ENCODE measurements at regions not wholly inside any gene's neighbourhood (a gene's known extent, or its start where the extent isn't known, plus 50 kb on each side); places are given as distances from the start of the nearest gene placed in this dataset.
A peak's percentile ranks its signal among the peaks of the same experiment; 100 is the strongest.

DNA sequence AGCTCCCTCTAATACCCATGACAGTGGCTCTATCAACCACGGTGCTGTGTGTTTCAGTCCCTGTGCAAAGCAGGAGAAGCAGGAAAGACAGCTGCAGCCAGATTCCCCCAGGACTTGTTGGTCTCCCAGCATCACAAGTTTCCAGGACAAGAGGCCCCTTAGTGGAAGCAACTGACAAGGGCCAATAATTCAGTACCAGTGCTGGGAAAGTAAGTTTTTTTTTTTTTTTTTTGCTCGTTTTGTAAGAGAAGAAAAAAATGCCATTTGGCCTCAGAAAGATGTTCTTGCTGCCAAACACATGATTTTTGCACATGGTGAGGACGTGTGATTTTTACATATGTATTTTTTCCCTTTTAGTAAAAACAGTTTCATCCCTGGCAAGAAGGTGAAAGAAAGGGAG lies 284.2 kb upstream of the ZMIZ1 start:
- H3K27me3 ChIP-seq (replicated peaks; ENCODE audit: control insufficient read depth, insufficient read depth, low read length), result no peaks in the 10 kb centered on the region
- peaks cover 9% of the 10 kb centered on the region for H3K9me3 ChIP-seq (ENCODE audit: control insufficient read depth, low read length)
- no peak overlapping the region for H3K9ac ChIP-seq (ENCODE audit: low read length)
- peaks cover 13% of the 10 kb centered on the region for H3K4me1 ChIP-seq (ENCODE audit: control insufficient read depth, insufficient read depth, low read length)
- no peak for DNase-seq (ENCODE audit: low read depth)
- no peaks in the 10 kb centered on the region for H3K36me3 ChIP-seq (ENCODE audit: control insufficient read depth, insufficient read depth, low read length, severe bottlenecking)
- no peak overlapping the region for H3K4me3 ChIP-seq (ENCODE audit: low read length)

DNA sequence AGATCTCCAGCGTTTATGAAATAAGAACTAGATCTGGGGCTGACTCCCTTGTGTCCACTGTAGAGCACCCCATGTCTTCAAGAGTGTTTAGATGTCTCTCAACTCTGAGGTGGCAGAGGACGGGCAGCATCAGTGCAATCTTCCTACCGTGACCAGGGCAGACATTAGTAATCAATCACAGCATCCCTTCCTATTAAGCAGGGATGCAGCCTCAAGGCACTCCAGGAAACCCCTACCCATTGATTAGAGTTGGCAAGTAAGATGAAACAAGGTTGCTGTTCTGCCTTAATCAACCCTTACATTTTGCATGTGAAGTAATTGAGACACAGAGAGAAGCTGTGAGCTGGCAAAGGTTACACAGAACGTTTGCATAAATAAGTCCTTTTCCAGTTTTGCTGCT lies 283.7 kb upstream of the ZMIZ1 start:
- DNase-seq (ENCODE audit: low read depth), result no peak
- no peak overlapping the region for H3K9ac ChIP-seq (ENCODE audit: low read length)
- H3K4me3 ChIP-seq (ENCODE audit: low read length), result no peak overlapping the region
- peaks cover 13% of the 10 kb centered on the region for H3K4me1 ChIP-seq (ENCODE audit: control insufficient read depth, insufficient read depth, low read length)
- H3K36me3 ChIP-seq (ENCODE audit: control insufficient read depth, insufficient read depth, low read length, severe bottlenecking), result no peaks in the 10 kb centered on the region
- no peaks in the 10 kb centered on the region for H3K27me3 ChIP-seq (replicated peaks; ENCODE audit: control insufficient read depth, insufficient read depth, low read length)
- peaks cover 9% of the 10 kb centered on the region for H3K9me3 ChIP-seq (ENCODE audit: control insufficient read depth, low read length)

DNA sequence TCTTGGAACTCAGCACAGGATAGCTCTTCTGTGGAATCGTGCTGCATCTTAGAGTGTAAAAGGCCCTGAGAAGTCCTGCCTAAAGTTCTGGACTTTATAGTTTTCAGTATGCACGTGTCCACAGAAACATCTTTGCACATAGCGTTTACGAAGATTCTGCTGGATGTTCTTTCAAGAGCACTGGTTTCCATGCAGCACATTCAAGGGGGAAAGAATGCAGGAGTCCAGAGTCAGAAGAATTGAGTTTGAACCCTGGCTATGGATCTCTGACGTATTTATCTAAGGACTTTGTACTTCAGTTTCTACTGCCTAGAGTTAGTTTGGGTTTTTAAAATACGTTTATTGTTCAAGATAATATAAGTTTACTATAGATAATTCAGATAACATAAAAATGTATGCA lies 282.8 kb upstream of the ZMIZ1 start:
- DNase-seq (ENCODE audit: low read depth), result no peak
- H3K9me3 ChIP-seq (ENCODE audit: control insufficient read depth, low read length), result peaks cover 9% of the 10 kb centered on the region
- H3K4me3 ChIP-seq (ENCODE audit: low read length), result no peak overlapping the region
- peaks cover 13% of the 10 kb centered on the region for H3K4me1 ChIP-seq (ENCODE audit: control insufficient read depth, insufficient read depth, low read length)
- H3K9ac ChIP-seq (ENCODE audit: low read length), result no peak overlapping the region
- no peaks in the 10 kb centered on the region for H3K27me3 ChIP-seq (replicated peaks; ENCODE audit: control insufficient read depth, insufficient read depth, low read length)
- H3K36me3 ChIP-seq (ENCODE audit: control insufficient read depth, insufficient read depth, low read length, severe bottlenecking), result no peaks in the 10 kb centered on the region

GRCh38 chr10:78787125-78787524 lies 281.6 kb upstream of the ZMIZ1 start:
- H3K4me1 ChIP-seq (ENCODE audit: control insufficient read depth, insufficient read depth, low read length), result peaks cover 13% of the 10 kb centered on the region
- no peak overlapping the region for H3K4me3 ChIP-seq (ENCODE audit: low read length)
- H3K9me3 ChIP-seq (ENCODE audit: control insufficient read depth, low read length), result peaks cover 9% of the 10 kb centered on the region
- H3K9ac ChIP-seq (ENCODE audit: low read length), result no peak overlapping the region
- no peak for DNase-seq (ENCODE audit: low read depth)
- H3K27me3 ChIP-seq (replicated peaks; ENCODE audit: control insufficient read depth, insufficient read depth, low read length), result no peaks in the 10 kb centered on the region
- H3K36me3 ChIP-seq (ENCODE audit: control insufficient read depth, insufficient read depth, low read length, severe bottlenecking), result no peaks in the 10 kb centered on the region

- no peaks in the 10 kb centered on the region for H3K36me3 ChIP-seq (ENCODE audit: control insufficient read depth, insufficient read depth, low read length, severe bottlenecking)
- no peak overlapping the region for H3K9ac ChIP-seq (ENCODE audit: low read length)
- H3K9me3 ChIP-seq (ENCODE audit: control insufficient read depth, low read length), result peaks cover 10% of the 10 kb centered on the region
- no peaks in the 10 kb centered on the region for H3K4me1 ChIP-seq (ENCODE audit: control insufficient read depth, insufficient read depth, low read length)
- H3K4me3 ChIP-seq (ENCODE audit: low read length), result no peak overlapping the region
- DNase-seq (ENCODE audit: low read depth), result no peak
- H3K27me3 ChIP-seq (replicated peaks; ENCODE audit: control insufficient read depth, insufficient read depth, low read length), result peaks cover 5% of the 10 kb centered on the region
These were observed 273.9 kb upstream of the ZMIZ1 start for GRCh38 chr10:78794736-78795455.

DNA sequence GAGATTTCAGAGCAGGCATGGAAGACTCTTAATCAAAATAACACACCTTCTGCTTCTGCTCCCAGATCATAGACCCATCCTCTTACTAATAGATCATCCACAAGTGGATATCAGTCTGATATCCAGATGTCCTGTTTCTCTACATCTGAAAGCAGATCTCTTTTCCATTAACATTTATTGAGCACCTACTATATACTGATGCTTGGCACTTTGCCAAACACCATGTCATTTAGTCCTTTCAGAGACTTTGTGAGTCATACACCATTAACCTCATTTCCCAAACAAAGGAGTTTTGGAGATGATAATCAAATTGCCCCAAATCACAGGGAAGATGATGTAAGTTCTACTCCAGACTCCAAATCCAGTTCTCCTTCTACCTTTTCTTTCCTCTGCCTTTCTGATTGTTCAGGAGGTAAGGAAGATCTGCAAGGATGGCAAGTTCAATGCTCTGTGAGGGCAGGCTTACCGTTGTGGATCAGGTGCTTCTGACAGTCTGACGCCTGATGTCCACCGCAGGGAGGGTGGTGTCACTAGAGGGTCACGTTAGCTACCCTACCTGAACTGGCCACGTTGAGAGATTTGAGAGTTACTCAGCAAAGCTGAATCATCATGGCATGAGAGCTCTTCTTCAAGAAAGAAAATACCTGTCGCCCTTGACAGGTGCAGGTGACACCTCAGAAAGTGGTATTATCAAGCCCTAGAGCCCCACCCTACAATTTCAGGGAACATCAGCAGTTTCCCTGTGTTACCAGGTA lies 269.6 kb upstream of the ZMIZ1 start:
- peaks cover 22% of the 10 kb centered on the region for H3K4me1 ChIP-seq (ENCODE audit: control insufficient read depth, insufficient read depth, low read length)
- DNase-seq (ENCODE audit: low read depth), result no peak
- no peak overlapping the region for H3K4me3 ChIP-seq (ENCODE audit: low read length)
- no peaks in the 10 kb centered on the region for H3K36me3 ChIP-seq (ENCODE audit: control insufficient read depth, insufficient read depth, low read length, severe bottlenecking)
- H3K27me3 ChIP-seq (replicated peaks; ENCODE audit: control insufficient read depth, insufficient read depth, low read length), result peaks cover 4% of the 10 kb centered on the region
- H3K9me3 ChIP-seq (ENCODE audit: control insufficient read depth, low read length), result no peaks in the 10 kb centered on the region
- H3K9ac ChIP-seq (ENCODE audit: low read length), result no peak overlapping the region

- Histone ChIP-seq H3K4me3 (ENCODE audit: low read length) (no peak overlapping the region), H3K36me3 (ENCODE audit: control insufficient read depth, insufficient read depth, low read length, severe bottlenecking) (no peaks in the 10 kb centered on the region), H3K4me1 (ENCODE audit: control insufficient read depth, insufficient read depth, low read length) (peaks cover 30% of the 10 kb centered on the region), H3K9ac (ENCODE audit: low read length) (no peak overlapping the region), H3K27me3 (replicated peaks; ENCODE audit: control insufficient read depth, insufficient read depth, low read length) (no peaks in the 10 kb centered on the region), H3K9me3 (ENCODE audit: control insufficient read depth, low read length) (no peaks in the 10 kb centered on the region)
- DNase-seq (ENCODE audit: low read depth), result no peak
These were observed 268.8 kb upstream of the ZMIZ1 start for GRCh38 chr10:78800006-78800405.

DNA sequence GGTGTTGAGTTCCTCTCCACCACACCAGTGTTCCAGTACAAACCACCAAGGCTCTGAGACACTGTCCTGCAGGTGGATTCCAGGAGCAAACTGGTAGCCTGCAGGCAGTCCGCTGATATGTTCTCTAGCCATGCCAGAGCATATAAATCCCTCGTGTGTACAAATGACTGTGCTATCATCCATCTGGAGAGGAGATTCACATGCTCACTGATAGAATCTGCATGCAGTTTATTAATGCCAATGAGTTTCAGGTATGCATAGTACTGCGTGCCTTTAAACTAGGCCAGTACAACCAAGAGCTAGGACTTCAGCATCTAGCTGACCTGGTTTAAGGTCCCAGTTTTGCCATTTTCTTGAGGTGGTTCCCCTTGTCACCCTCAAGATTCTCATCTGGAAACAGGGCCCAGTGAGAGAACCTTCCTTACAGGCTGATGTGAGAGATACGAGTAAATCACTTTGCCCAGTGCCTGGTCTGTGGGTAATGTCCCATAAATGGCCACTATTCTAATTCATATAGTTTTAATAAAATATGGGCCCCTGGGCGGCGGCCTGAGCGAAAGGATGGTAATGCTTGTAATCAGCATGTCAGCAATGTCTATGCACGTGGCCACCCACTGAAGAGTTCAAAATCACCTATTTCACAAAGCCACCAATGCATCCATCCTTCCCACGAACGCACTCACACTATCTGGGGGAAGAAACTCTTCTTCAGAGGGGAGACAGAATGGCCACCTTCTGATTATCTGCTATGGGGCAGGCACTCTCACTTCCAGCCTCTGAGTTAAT lies 268.0 kb upstream of the ZMIZ1 start:
- Histone ChIP-seq H3K4me3 (ENCODE audit: low read length) (no peak overlapping the region), H3K4me1 (ENCODE audit: control insufficient read depth, insufficient read depth, low read length) (peaks cover 36% of the 10 kb centered on the region), H3K9me3 (ENCODE audit: control insufficient read depth, low read length) (no peaks in the 10 kb centered on the region), H3K27me3 (replicated peaks; ENCODE audit: control insufficient read depth, insufficient read depth, low read length) (no peaks in the 10 kb centered on the region), H3K36me3 (ENCODE audit: control insufficient read depth, insufficient read depth, low read length, severe bottlenecking) (no peaks in the 10 kb centered on the region), H3K9ac (ENCODE audit: low read length) (no peak overlapping the region)
- DNase-seq (ENCODE audit: low read depth), result no peak

- Histone ChIP-seq H3K9me3 (ENCODE audit: control insufficient read depth, low read length) (no peaks in the 10 kb centered on the region), H3K9ac (ENCODE audit: low read length) (peak overlapping the region; percentile 68), H3K36me3 (ENCODE audit: control insufficient read depth, insufficient read depth, low read length, severe bottlenecking) (no peaks in the 10 kb centered on the region), H3K4me3 (ENCODE audit: low read length) (no peak overlapping the region), H3K27me3 (replicated peaks; ENCODE audit: control insufficient read depth, insufficient read depth, low read length) (no peaks in the 10 kb centered on the region), H3K4me1 (ENCODE audit: control insufficient read depth, insufficient read depth, low read length) (peaks cover 53% of the 10 kb centered on the region)
- DNase-seq (ENCODE audit: low read depth), result no peak
These were observed 266.3 kb upstream of the ZMIZ1 start for GRCh38 chr10:78802431-78802830.

DNA sequence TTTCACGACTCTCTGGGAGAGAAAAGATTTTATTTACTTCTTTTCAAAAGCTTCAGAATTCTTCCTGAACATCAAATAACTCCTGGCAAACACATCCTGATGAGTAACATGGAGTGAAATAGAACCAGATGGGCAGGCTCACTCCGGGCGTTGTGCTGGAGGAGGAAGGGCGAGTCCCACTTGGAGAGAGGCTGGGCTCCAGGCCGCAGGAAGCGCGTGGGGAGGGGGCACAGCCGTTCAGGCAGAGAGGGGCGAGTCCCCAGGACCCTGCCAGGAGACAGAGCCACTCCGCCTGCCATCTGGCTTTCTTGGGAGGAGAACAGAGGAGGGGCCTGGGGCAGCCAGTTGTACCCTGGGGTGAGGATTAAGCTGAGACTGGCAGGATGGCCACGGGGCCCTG lies 265.9 kb upstream of the ZMIZ1 start:
- H3K36me3 ChIP-seq (ENCODE audit: control insufficient read depth, insufficient read depth, low read length, severe bottlenecking), result no peaks in the 10 kb centered on the region
- no peak overlapping the region for H3K4me3 ChIP-seq (ENCODE audit: low read length)
- peak overlapping the region; percentile 68 for H3K9ac ChIP-seq (ENCODE audit: low read length)
- no peaks in the 10 kb centered on the region for H3K9me3 ChIP-seq (ENCODE audit: control insufficient read depth, low read length)
- no peaks in the 10 kb centered on the region for H3K27me3 ChIP-seq (replicated peaks; ENCODE audit: control insufficient read depth, insufficient read depth, low read length)
- H3K4me1 ChIP-seq (ENCODE audit: control insufficient read depth, insufficient read depth, low read length), result peaks cover 53% of the 10 kb centered on the region
- DNase-seq (ENCODE audit: low read depth), result peak; percentile 84

GRCh38 chr10:78803710-78804109 lies 265.1 kb upstream of the ZMIZ1 start:
- Histone ChIP-seq H3K36me3 (ENCODE audit: control insufficient read depth, insufficient read depth, low read length, severe bottlenecking) (no peaks in the 10 kb centered on the region), H3K9ac (ENCODE audit: low read length) (no peak overlapping the region), H3K4me1 (ENCODE audit: control insufficient read depth, insufficient read depth, low read length) (peaks cover 53% of the 10 kb centered on the region), H3K4me3 (ENCODE audit: low read length) (no peak overlapping the region), H3K27me3 (replicated peaks; ENCODE audit: control insufficient read depth, insufficient read depth, low read length) (no peaks in the 10 kb centered on the region), H3K9me3 (ENCODE audit: control insufficient read depth, low read length) (no peaks in the 10 kb centered on the region)
- DNase-seq (ENCODE audit: low read depth), result no peak
